Dermis blood vessel endothelial cell (primary cell): ENCODE measurements at regions not wholly inside any gene's neighbourhood (a gene's known extent, or its start where the extent isn't known, plus 50 kb on each side); places are given as distances from the start of the nearest gene placed in this dataset.
"Not testable (repeated sequence)": the region's sequence is repeated elsewhere in the genome, so short reads cannot be mapped to it uniquely, and the experiment has no call there.

ENCODE experiments used
- DNase-seq: peaks from one replicate; pipeline ENCODE4 v3.0.0; 2010

GRCh38 chr2:100703739-100704138 lies 116.2 kb upstream of the NPAS2 start:
- DNase-seq: no peak

- DNase-seq: no peak
Measured at GRCh38 chr2:100704156-100704555, 115.8 kb upstream of the NPAS2 start.

GRCh38 chr2:100704711-100705110 lies 115.2 kb upstream of the NPAS2 start:
- no peak for DNase-seq

DNA sequence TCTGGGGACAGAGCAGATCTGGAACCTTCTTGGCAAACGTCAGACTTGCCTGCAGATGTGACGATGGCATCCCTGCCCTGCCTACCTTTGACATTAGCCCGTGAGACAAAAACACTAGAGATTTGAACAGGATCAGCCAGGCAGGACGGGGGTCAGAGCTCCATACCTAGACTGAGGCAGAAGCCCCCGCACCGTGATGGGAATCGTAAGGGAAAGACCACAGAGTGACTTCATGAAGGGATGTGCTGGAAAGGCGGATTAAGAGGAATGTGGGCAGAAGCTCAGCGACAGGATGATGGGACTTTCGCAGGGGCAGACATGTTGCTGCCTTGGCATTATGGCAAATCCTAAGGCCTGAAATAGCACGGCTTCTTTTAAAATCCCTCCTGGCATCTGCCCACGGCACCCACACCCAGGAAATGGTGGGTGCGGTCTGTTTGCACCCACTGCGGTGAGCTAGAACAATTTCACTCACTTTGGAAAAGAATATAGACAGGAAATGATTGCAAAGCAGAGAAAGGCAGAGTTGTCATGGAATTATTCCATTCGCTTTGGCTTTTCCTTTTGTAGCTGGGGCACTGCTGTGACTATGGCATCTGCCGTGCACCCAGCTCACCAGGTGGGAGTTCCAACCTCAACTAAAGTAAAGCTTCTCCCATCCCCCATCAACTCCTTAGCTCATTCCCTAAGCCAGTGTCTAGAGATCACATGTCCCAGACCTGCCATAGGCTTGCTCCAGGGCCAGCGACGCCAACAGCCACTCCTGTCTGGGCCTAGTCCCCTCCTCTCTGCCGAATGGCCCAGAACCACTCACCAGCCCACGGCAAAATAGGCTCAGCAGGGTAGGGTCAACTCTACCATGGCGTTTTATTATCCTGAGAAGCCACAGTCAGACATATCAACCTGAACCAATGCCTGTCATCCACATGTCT lies 112.7 kb upstream of the NPAS2 start:
- no peak for DNase-seq

- no peak for DNase-seq
Measured at GRCh38 chr2:100708333-100708732, 111.6 kb upstream of the NPAS2 start.

GRCh38 chr2:100713106-100713505 lies 106.8 kb upstream of the NPAS2 start:
- no peak for DNase-seq

GRCh38 chr2:100714396-100715010 lies 105.4 kb upstream of the NPAS2 start:
- not testable (repeated sequence) for DNase-seq

DNA sequence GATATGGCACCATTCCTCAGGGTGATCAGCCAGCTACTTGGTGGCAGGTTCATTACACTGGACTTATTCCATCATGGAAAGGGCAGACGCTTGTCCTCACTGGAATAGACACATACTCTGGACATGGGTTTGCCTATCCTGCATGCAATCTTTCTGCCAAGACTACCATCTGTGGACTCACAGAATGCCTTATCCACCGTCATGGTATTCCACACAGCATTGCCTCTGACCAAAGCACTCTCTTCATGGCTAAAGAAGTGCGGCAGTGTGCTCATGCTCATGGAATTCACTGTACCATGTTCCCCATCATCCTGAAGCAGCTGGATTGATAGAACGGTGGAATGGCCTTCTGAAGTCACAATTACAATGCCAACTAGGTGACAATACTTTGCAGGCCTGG lies 104.1 kb upstream of the NPAS2 start:
- DNase-seq: not testable (repeated sequence)

GRCh38 chr2:100716581-100716980 lies 103.4 kb upstream of the NPAS2 start:
- no peak for DNase-seq

DNA sequence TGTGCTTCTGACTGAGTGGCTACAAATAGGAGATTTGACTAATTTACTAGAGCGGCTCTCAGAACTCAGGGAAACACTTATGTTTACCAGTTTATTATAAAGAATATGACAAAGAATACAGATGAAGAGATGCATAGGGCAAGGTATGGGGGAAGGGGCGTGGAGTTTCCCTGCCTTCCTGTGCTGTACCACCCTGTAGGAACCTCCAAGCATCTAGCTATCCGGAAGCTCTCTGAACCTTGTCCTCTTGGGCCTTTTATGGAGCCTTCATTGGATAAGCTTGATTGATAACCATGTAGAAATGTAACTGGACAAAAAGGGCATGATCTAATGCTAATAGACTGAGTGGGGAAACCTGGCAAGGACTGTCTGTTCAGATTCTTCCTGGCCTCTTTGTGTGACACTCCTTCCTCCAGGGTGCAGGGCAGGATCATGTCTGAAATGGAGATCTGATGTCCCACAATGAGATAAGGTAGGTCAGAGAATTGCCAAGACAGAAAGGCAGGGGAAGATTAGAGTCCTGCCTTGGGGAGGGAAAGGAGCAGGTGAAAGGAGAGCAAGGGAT lies 101.8 kb upstream of the NPAS2 start:
- DNase-seq: no peak

DNA sequence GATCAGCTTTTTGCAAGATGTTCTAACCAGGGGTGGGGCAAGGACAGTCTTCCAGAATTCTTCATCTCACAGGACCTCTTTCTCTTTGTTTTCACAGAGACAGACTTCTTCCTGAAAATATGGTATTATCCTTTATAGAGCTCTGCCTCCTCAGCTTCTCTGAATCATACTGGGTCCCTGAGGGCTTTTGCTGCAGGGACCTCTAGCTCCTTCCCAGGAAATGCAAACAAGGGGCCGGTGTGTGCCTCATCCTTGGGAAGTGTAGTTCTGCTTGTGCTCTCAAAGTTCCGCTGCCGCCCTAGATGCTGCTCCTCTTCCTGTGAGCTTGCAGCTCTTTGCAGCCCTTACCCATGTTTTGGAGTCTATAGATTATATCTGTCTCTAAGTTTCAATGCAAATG lies 99.5 kb upstream of the NPAS2 start:
- DNase-seq: no peak

DNA sequence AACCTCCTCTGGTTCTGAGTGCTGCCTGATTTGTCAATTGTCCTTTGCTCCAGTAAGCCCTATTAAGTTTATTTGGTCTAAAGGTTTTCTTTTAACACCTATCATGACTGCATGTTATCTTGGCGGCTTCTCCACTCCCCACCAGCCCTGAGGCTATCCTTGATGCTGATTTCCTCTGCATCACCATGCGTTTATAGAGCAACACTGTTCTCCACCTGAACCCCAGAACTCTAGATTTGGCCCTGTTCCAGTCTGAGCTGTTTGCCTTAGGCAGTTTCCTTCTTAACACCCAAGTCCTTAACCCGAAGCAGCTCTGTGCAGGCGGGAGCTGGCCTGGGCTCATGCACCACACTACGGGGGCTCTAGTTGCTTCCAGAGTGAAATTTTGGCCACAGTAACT lies 98.2 kb upstream of the NPAS2 start:
- DNase-seq: no peak

- no peak for DNase-seq
Measured at GRCh38 chr2:100722125-100722524, 97.8 kb upstream of the NPAS2 start.

GRCh38 chr2:100726866-100727265 lies 93.1 kb upstream of the NPAS2 start:
- no peak for DNase-seq

GRCh38 chr2:100730290-100730868 lies 89.6 kb upstream of the NPAS2 start:
- DNase-seq: peak; percentile 87

DNA sequence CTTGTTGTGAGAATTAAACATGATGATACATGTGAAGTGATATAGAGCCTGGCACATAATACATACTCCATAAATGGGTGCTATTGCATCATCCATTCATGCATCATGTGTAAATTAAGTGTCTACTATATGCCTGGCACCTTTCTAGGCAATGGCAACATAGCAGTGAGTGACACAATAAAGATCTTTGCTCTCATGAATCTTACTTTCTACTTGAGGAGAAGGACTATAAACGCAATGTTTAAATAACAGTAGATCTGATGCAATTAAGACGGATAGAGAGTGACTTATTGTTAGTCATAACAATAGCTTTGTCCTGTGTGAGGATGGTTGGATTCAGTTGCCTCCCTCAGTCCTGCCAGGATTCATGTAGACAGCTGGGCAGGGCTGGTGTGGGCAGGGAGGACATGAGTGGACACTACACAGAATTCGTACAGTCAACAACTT lies 88.4 kb upstream of the NPAS2 start:
- DNase-seq: peak; percentile 36

GRCh38 chr2:100733391-100734187 lies 86.3 kb upstream of the NPAS2 start:
- peak; percentile 72 for DNase-seq

DNA sequence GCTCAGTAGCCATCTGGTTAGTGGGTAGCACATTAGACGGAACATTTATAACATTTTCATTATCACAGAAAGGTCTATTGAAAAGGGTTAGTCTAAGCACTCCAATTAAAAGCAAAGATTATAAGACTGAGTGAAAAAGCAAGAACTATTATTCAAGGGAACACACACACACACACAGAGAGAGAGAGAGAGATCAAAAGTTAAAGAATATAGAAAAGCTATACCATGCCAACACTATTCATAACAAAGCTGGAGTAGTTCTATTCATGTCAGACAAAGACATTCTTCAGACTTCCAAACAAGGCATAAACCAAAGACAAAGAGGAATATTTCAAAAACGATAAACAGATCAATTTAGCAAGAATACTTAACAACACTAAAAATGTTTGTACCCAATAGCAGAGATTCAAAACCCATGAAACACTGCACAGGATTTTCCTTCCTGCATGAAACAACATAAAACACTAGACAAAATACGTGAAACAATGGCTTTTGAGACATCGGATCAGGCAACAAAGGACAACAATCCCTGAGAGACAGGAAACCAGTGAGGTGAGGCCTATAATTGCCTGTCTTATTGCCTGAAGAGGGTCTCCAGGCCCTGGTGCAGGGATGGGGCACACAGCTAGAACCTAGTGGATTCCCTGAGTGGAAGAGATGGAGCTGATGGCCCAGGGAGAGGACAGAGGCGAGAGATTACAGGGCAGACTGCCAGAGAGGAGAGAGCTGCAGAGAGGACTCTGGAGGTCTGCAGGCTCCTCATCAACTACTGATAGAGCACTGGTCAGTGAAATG lies 83.6 kb upstream of the NPAS2 start:
- peak; percentile 36 for DNase-seq

- no peak for DNase-seq
Measured at GRCh38 chr2:100739735-100740432, 80.1 kb upstream of the NPAS2 start.

GRCh38 chr2:100741880-100742276 lies 78.1 kb upstream of the NPAS2 start:
- no peak for DNase-seq
